ENCODE measurements at regions not wholly inside any gene's neighbourhood (a gene's known extent, or its start where the extent isn't known, plus 50 kb on each side); places are given as distances from the start of the nearest gene placed in this dataset.
A peak's percentile ranks its signal among the peaks of the same experiment; 100 is the strongest.

DNA sequence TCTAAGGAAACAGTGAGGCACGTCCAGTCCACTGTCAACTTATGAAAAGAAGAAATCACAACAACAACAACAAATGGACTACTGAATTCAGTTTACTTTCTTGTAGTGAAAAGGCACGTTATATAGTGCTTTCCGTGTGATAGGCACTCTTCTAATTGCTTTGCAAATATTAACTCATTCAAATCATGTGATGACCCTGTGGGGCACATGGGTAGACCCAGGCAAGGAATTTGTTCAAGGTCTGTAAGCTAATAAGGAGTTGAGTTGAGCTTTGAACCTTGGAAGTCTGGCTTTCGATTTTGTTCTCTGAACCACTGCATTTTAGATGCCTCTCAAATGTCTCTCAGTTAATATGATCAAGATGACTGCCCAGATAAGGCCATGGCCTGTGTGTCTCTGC is 295.1 kb upstream of the RBFOX1 start:
- Mint-ChIP-seq H3K4me1 (no peaks in the 10 kb centered on the region), H3K27me3 (no peaks in the 10 kb centered on the region), H3K9me3 (peaks cover 28% of the 10 kb centered on the region), H3K4me3 (no peak overlapping the region), H3K27ac (no peak overlapping the region), H3K36me3 (no peaks in the 10 kb centered on the region)
- no peak for DNase-seq
- CTCF ChIA-PET: no interaction called here

DNA sequence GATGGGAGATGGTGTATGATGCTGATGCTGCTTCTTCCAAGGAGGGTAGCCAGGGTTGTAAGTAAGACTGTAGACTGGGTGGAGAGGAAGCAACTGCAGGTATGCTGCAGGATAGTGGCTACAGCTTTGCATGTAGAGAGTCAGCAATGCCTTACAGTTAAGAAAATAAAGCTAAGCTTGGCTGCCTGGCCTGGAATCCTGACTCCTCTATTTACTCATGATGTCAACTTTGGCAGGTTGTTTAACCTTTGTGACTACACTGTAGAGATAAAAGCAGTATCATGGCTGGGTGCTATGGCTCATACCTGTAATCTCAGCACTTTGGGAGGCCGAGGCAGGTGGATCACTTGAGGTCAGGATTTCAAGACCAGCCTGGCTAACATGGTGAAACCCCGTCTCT is 301.6 kb upstream of the RBFOX1 start:
- Mint-ChIP-seq H3K36me3 (no peaks in the 10 kb centered on the region), H3K27me3 (no peaks in the 10 kb centered on the region), H3K9me3 (peaks cover 30% of the 10 kb centered on the region), H3K27ac (no peak overlapping the region), H3K4me3 (no peak overlapping the region), H3K4me1 (no peaks in the 10 kb centered on the region)
- no peak for DNase-seq
- CTCF ChIA-PET: no interaction called here

DNA sequence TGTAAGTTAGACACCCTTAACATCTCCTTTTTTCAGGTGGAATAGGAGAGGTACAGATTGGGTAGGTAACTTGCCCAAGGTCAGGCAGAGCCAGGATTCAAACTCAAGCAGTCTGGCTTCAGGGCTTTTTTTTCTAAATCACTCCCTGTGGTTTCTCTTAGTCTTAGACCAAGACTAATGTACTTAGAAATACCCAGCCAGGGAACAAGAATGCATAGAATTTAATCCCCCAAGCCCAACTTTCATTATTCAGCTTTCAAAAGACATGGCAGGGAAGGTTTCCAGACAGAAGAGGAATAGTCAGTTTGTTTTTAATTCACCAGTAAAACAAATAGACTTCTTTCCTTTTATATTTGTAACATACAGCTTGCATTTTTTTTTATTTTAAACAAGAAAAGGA is 305.2 kb upstream of the RBFOX1 start:
- no peaks in the 10 kb centered on the region for H3K27me3 Mint-ChIP-seq
- no peak overlapping the region for H3K4me3 Mint-ChIP-seq
- CTCF ChIA-PET: no interaction called here
- DNase-seq: no peak
- H3K27ac Mint-ChIP-seq: no peak overlapping the region
- peaks cover 20% of the 10 kb centered on the region for H3K9me3 Mint-ChIP-seq
- no peaks in the 10 kb centered on the region for H3K36me3 Mint-ChIP-seq
- H3K4me1 Mint-ChIP-seq: no peaks in the 10 kb centered on the region

DNA sequence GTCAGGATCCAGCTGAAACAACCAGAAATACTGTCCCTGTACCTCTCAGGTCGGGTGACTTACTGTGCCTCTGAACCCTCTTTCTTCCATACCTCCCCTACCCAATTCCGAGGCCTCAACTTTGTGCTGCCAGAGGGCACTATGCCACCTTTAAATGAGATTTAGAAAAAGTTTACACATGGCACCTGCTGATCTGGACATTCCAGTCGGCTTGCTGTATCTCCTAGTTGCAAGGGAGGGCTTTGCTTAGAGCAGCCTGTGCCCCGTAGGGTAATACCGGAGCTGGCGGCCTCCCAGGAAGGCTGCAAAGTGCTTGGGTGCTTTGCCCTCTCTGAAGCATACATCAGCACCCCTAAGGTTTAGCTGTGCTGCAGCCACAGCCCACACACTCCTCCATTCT is 306.0 kb upstream of the RBFOX1 start:
- CTCF ChIA-PET: no interaction called here
- H3K4me3 Mint-ChIP-seq: no peak overlapping the region
- no peaks in the 10 kb centered on the region for H3K4me1 Mint-ChIP-seq
- H3K27ac Mint-ChIP-seq: no peak overlapping the region
- H3K36me3 Mint-ChIP-seq: no peaks in the 10 kb centered on the region
- H3K27me3 Mint-ChIP-seq: no peaks in the 10 kb centered on the region
- H3K9me3 Mint-ChIP-seq: peaks cover 17% of the 10 kb centered on the region
- DNase-seq: no peak

DNA sequence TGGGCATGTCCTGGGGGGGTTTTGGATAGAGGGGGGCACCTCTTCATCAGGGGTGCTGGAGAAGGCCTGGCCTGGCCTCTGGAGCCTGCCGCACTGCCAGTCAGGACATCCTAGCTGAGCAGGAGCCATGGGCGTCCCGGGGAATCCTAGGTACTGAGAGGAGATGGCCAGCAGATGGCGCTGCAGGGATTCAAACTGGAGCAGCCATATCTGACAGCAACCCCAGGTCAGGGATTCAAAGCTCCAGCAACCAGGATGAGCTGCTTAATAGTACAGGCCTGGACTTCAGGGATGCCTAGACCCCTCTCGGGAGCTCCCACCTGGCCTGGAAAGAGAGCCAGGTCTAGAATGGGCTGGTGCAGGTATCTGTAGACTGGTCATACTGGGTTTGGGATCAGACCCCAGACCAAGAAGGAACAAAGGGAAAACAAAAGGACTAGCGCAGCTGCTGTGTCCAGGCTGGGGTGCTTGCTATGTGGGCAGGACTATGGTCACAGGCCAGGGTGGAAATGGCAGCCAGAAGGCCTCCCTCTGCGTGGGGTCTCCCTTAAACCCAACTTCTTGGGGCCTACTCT is 306.9 kb upstream of the RBFOX1 start:
- CTCF ChIA-PET: no interaction called here
- H3K4me1 Mint-ChIP-seq: no peaks in the 10 kb centered on the region
- DNase-seq: peak; percentile 42

DNA sequence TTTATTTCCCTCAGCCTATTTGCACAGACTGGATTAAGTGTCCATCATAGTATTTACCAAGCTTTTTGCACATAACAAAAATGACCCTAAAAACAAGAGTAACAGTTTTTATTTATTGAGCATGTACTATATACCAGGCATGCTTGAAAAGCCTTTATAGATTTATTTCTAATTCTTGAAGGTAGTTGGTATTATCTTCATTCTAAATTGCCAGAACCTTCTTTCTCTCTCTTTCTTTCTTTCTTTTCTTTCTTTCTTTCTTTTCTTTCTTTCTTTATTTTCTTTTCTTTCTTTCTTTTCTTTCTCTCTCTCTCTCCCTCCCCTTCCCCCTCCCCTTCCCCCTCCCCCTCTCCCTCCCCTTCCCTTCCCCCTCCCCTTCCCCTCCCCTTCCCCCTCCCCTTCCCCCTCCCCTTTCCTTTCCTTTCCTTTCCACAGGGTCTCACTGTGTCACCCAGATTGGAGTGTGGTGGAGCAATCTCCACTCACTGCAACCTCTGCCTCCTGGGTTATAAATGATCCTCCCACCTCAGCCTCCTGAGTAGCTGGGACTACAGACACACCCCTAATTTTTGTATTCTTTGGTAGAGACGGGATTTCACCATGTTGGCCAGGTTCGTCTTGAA is 310.9 kb upstream of the RBFOX1 start:
- Mint-ChIP-seq H3K4me3 (no peak overlapping the region), H3K27ac (no peak overlapping the region), H3K4me1 (no peaks in the 10 kb centered on the region), H3K27me3 (no peaks in the 10 kb centered on the region), H3K9me3 (peaks cover 15% of the 10 kb centered on the region), H3K36me3 (no peaks in the 10 kb centered on the region)
- CTCF ChIA-PET: no interaction called here
- DNase-seq: no peak

More for the DNA sequence above, 306.9 kb upstream of the RBFOX1 start:
- H3K4me3 Mint-ChIP-seq: no peak overlapping the region
- peaks cover 14% of the 10 kb centered on the region for H3K9me3 Mint-ChIP-seq
- H3K27me3 Mint-ChIP-seq: no peaks in the 10 kb centered on the region
- H3K27ac Mint-ChIP-seq: no peak overlapping the region
- H3K36me3 Mint-ChIP-seq: no peaks in the 10 kb centered on the region

DNA sequence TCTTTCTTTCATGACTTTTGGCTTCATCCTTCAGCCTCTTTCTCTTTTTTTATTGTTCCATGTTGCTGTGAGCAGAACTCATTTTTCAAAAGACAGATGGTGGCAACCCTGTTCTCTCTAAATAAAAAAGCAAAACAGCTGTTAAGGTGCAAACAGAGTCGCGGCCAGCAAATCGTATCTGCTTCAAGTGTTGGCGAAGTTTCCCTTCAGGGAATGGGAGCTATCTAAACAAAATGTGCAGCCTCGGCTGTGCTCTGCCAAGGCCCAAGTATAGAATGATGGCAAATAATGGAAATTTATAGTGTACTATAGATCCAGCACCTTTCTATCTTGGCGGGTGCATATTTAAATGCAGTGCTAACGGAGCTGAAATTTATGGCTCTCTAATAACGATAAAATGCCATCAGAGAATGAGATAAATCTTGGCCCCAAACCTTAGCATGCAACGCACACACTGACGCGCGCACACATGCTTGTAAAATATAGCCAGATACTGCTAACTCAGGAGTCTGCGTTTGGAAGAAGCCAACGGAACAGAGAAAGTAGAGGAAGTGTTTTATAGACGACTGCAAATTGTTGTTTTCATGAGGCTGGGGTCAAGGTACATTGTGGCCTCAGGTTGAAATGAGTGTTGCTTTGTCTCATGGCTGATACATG is 315.5 kb upstream of the RBFOX1 start:
- Mint-ChIP-seq H3K4me3 (no peak overlapping the region), H3K36me3 (no peaks in the 10 kb centered on the region), H3K9me3 (peaks cover 14% of the 10 kb centered on the region), H3K27ac (no peak overlapping the region), H3K27me3 (no peaks in the 10 kb centered on the region), H3K4me1 (no peaks in the 10 kb centered on the region)
- CTCF ChIA-PET: no interaction called here
- DNase-seq: no peak

DNA sequence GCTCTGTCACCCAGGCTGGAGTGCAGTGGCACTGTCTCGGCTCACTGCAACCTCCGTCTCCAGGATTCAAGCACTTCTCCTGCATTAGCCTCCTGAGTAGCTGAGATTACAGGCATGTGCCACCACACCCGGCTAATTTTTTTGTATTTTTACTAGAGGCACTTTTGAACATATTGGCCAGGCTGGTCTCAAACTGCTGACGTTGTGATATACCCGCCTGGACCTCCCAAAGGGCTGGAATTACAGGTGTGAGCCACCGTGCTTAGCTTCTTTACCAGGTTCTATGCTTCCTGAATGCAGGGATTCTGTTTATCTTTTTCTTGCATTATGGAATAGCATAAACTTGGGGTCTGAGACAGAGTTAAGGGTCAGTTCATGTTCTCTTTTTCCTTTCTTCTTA is 317.9 kb upstream of the RBFOX1 start:
- H3K9me3 Mint-ChIP-seq: peaks cover 29% of the 10 kb centered on the region
- H3K4me3 Mint-ChIP-seq: no peak overlapping the region
- no peaks in the 10 kb centered on the region for H3K36me3 Mint-ChIP-seq
- no peaks in the 10 kb centered on the region for H3K27me3 Mint-ChIP-seq
- DNase-seq: no peak
- H3K4me1 Mint-ChIP-seq: no peaks in the 10 kb centered on the region
- no peak overlapping the region for H3K27ac Mint-ChIP-seq
- CTCF ChIA-PET: no interaction called here

DNA sequence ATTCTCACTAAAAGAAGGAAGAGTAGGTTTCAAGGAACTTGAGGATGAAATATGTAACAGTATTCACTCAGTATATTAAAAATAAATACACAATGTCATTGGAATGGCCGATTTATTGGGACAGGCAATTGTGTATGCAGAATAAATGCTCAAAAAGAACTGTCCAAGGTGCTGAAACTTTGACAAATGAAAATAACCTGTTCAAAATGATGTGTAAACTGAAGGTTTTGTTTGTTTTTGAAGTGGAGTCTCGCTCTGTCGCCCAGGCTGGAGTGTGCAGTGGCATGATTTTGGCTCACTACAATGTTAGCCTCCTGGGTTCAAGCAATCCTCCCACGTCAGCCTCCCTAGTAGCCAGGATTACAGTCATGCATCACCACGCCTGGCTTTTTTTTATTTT is 318.7 kb upstream of the RBFOX1 start:
- H3K4me1 Mint-ChIP-seq: no peaks in the 10 kb centered on the region
- H3K27me3 Mint-ChIP-seq: no peaks in the 10 kb centered on the region

DNA sequence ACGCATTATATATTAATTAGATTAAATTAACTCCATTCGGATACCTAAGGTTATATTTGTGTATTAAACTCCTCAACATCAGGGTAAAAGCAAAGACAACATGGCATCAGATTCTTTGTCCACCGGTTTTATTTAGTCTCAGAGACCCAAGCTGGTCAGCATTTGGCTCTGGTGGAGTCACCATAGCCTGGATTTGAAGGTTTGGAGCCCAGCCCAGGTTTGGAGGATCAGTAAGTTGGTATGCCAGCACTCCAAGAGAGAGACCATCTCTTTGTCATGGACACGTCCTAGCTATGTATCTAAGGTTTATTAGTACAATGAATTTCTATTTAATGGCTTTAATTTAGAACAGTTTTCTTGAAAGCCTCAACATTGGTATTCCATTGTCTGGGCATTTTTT is 328.4 kb upstream of the RBFOX1 start:
- H3K27ac Mint-ChIP-seq: no peak overlapping the region

More for the DNA sequence above, 318.7 kb upstream of the RBFOX1 start:
- Mint-ChIP-seq H3K36me3 (no peaks in the 10 kb centered on the region), H3K27ac (no peak overlapping the region), H3K4me3 (no peak overlapping the region), H3K9me3 (peaks cover 35% of the 10 kb centered on the region)
- CTCF ChIA-PET: no interaction called here
- DNase-seq: no peak

DNA sequence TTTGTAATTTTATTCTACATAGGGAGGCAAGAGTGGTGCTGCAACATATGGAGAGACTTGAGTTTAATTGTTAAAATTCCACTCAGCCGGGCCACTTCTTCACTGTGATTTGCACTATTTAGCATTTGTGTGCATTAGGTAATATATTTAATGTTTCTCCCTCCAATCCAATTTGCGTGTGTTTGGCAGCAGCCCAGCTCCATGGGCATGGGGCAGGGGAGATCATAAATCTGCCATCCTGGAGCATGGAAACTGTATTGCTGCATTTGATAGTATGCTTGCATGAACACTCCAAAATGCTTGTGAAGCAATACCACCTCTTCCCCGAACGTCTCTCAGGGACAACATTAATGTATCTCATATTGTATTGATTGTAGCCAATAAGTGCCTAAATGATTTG is 339.1 kb upstream of the RBFOX1 start:
- peaks cover 20% of the 10 kb centered on the region for H3K9me3 Mint-ChIP-seq
- no peak overlapping the region for H3K27ac Mint-ChIP-seq
- H3K27me3 Mint-ChIP-seq: no peaks in the 10 kb centered on the region
- CTCF ChIA-PET: no interaction called here
- H3K4me1 Mint-ChIP-seq: no peaks in the 10 kb centered on the region
- no peak overlapping the region for H3K4me3 Mint-ChIP-seq
- DNase-seq: no peak
- no peaks in the 10 kb centered on the region for H3K36me3 Mint-ChIP-seq

More for the DNA sequence above, 328.4 kb upstream of the RBFOX1 start:
- Mint-ChIP-seq H3K9me3 (peaks cover 30% of the 10 kb centered on the region), H3K36me3 (no peaks in the 10 kb centered on the region), H3K27me3 (no peaks in the 10 kb centered on the region), H3K4me1 (no peaks in the 10 kb centered on the region), H3K4me3 (no peak overlapping the region)
- no peak for DNase-seq
- CTCF ChIA-PET: no interaction called here

DNA sequence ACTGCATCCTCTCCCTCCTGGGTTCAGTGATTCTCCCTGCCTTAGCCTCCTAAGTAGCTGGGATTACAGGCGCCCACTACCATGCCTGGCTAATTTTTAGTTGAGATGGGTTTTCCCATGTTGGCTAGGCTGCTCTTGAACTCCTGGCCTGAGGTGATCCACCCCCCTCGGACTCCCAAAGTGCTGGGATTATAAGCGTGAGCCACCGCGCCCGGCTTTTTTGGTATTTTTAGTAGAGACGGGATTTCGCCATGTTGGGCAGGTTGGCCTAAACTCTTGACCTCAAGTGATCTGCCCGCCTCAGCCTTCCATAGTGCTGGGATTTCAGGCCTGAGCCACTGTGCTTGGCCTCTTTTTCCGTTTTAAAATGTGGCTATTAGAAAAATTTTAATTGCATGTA is 343.8 kb upstream of the RBFOX1 start:
- Mint-ChIP-seq H3K27ac (no peak overlapping the region), H3K4me3 (no peak overlapping the region), H3K9me3 (peaks cover 19% of the 10 kb centered on the region), H3K4me1 (no peaks in the 10 kb centered on the region), H3K36me3 (no peaks in the 10 kb centered on the region), H3K27me3 (no peaks in the 10 kb centered on the region)
- CTCF ChIA-PET: no interaction called here
- DNase-seq: no peak

DNA sequence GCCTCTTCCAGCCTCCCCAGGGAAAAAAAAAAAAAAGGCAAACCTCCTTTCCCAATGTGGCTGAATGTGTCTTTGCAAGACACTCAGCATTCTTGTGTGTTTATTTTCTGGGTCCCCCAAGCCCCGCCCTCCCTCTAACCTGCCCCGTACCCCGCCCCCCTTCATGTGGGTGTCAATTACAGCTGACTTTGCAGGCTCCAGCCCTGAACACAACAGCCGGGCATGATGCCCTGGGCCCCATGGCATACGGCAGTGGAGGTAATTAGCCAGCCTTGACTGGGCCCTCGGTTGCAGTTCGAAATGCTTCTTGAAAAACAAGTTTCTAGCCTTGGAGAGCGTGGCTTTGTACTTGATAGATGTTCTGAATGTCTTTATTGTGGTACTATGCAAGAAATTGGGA is 354.7 kb upstream of the RBFOX1 start:
- Mint-ChIP-seq H3K4me1 (no peaks in the 10 kb centered on the region), H3K9me3 (peaks cover 20% of the 10 kb centered on the region), H3K36me3 (no peaks in the 10 kb centered on the region), H3K4me3 (no peak overlapping the region), H3K27me3 (no peaks in the 10 kb centered on the region), H3K27ac (no peak overlapping the region)
- no peak for DNase-seq
- CTCF ChIA-PET: no interaction called here

DNA sequence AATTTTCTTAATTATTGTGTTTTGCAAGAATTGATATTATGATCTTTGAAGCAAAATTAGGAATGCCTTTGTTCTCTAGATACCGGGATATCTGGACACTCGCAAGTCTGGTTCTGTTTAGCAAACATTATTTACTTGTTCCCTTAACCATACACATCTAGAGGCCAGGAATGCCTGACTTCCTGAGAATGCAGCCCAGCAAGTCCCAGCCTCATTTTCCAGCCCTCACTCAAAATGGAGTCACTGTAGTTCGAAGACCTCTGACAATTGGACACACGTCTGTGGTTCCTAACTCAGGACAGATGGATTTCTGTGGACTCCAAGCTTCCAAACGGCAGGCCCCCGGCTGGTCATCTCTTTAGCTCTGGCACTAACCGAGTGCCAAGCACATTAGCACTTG is 355.4 kb upstream of the RBFOX1 start:
- DNase-seq: no peak
- peaks cover 18% of the 10 kb centered on the region for H3K9me3 Mint-ChIP-seq
- H3K4me3 Mint-ChIP-seq: no peak overlapping the region
- H3K27ac Mint-ChIP-seq: no peak overlapping the region
- H3K27me3 Mint-ChIP-seq: no peaks in the 10 kb centered on the region
- no peaks in the 10 kb centered on the region for H3K4me1 Mint-ChIP-seq
- no peaks in the 10 kb centered on the region for H3K36me3 Mint-ChIP-seq
- CTCF ChIA-PET: no interaction called here

DNA sequence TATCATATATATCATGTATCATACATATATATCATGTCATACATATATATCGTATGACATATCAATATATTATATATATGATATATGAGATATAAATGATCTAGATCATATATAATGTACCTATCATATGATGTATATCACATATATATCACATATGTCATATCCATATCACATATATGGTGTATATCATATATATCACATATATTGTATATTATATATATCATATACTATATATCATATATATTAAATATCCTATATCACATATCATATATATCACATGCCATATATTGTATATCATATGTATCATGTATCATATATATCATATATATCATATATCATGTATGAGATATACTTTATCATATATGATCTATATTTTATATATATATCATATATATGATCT is 355.9 kb upstream of the RBFOX1 start:
- Mint-ChIP-seq H3K27me3 (no peaks in the 10 kb centered on the region), H3K4me1 (no peaks in the 10 kb centered on the region), H3K9me3 (peaks cover 17% of the 10 kb centered on the region), H3K4me3 (no peak overlapping the region), H3K36me3 (no peaks in the 10 kb centered on the region), H3K27ac (no peak overlapping the region)
- DNase-seq: no peak
- CTCF ChIA-PET: no interaction called here
